ENCODE measurements at regions not wholly inside any gene's neighbourhood (a gene's known extent, or its start where the extent isn't known, plus 50 kb on each side); places are given as distances from the start of the nearest gene placed in this dataset.

- TF ChIP-seq SUZ12 (IDR thresholded peaks at IDR 0.05; ENCODE audit: extremely low read depth, insufficient read depth, insufficient read length): no peak
- TF ChIP-seq YY1 (IDR thresholded peaks at IDR 0.05; ENCODE audit: insufficient read depth, insufficient read length): no peak
- TF ChIP-seq ZNF274 (IDR thresholded peaks at IDR 0.05; ENCODE audit: low read depth, low read length): no peak
Measured at GRCh38 chr17:12390631-12391030, 275.1 kb upstream of the MYOCD start.
